Fibroblast of the conjunctiva (primary cell): ENCODE measurements at regions not wholly inside any gene's neighbourhood (a gene's known extent, or its start where the extent isn't known, plus 50 kb on each side); places are given as distances from the start of the nearest gene placed in this dataset.
A peak's percentile ranks its signal among the peaks of the same experiment; 100 is the strongest.

Source experiments
- DNase-seq: peaks from one replicate; pipeline ENCODE4 v3.0.0-alpha.2; 2010; ENCODE audit warnings: low read depth

- DNase-seq = no peak
These were observed 59.0 kb downstream of the ING2 start for GRCh38 chr4:183563874-183564273.

- DNase-seq = no peak
These were observed 66.6 kb downstream of the ING2 start for GRCh38 chr4:183571350-183571941.

- DNase-seq = no peak
These were observed 72.0 kb downstream of the ING2 start for GRCh38 chr4:183576701-183577404.

- no peak for DNase-seq
These were observed 75.5 kb downstream of the ING2 start for GRCh38 chr4:183580370-183580769.

- no peak for DNase-seq
These were observed 76.0 kb downstream of the ING2 start for GRCh38 chr4:183580849-183581248.

GRCh38 chr4:183586824-183587223, 72.2 kb downstream of the RWDD4 start:
- no peak for DNase-seq

- DNase-seq = peak; percentile 51
These were observed 70.8 kb downstream of the RWDD4 start for GRCh38 chr4:183588169-183588675.

- no peak for DNase-seq
These were observed 70.3 kb downstream of the RWDD4 start for GRCh38 chr4:183588691-183589090.

- DNase-seq = no peak
These were observed 69.4 kb downstream of the RWDD4 start for GRCh38 chr4:183589461-183590099.
